Nucleus accumbens (tissue), 56 donors: ENCODE measurements at regions not wholly inside any gene's neighbourhood (a gene's known extent, or its start where the extent isn't known, plus 50 kb on each side); places are given as distances from the start of the nearest gene placed in this dataset.
"Not testable (repeated sequence)": the region's sequence is repeated elsewhere in the genome, so short reads cannot be mapped to it uniquely, and the experiment has no call there.

Experiments
- DNase-seq, 56 donors: peaks; one replicate each; lab custom pipeline; 2025; lab: John Stamatoyannopoulos, UW

GRCh38 chr4:121616449-121616848 is 80.3 kb downstream of the ANXA5 start:
- DNase-seq: not testable (repeated sequence)

- no peak for DNase-seq
These were observed 82.7 kb downstream of the ANXA5 start for GRCh38 chr4:121614101-121614500.

GRCh38 chr4:121599049-121599448 is 97.7 kb downstream of the ANXA5 start:
- no peak for DNase-seq

GRCh38 chr4:121597346-121597934 is 99.3 kb downstream of the ANXA5 start:
- no peak for DNase-seq

- no peak for DNase-seq
These were observed 101.8 kb downstream of the ANXA5 start for GRCh38 chr4:121594796-121595526.

- no peak for DNase-seq
These were observed 103.0 kb downstream of the ANXA5 start for GRCh38 chr4:121593760-121594159.

GRCh38 chr4:121592257-121592656 is 104.5 kb downstream of the ANXA5 start:
- DNase-seq: not testable (repeated sequence)

- no peak for DNase-seq
These were observed 111.9 kb downstream of the ANXA5 start for GRCh38 chr4:121584836-121585235.

GRCh38 chr4:121583396-121583795 is 113.4 kb downstream of the ANXA5 start:
- no peak for DNase-seq

GRCh38 chr4:121582296-121582695 is 114.5 kb downstream of the ANXA5 start:
- peak in 5 of 56 donors; percentile 0 to 5 (median 3) for DNase-seq

GRCh38 chr4:121575392-121575791 is 121.4 kb downstream of the ANXA5 start:
- DNase-seq: not testable (repeated sequence)

GRCh38 chr4:121574618-121575017 is 122.2 kb downstream of the ANXA5 start:
- DNase-seq: no peak

GRCh38 chr4:121567748-121568147 is 129.0 kb downstream of the ANXA5 start:
- DNase-seq: no peak

GRCh38 chr4:121564840-121565375 is 131.9 kb downstream of the ANXA5 start:
- DNase-seq: no peak

- DNase-seq: no peak
These were observed 134.0 kb downstream of the ANXA5 start for GRCh38 chr4:121562811-121563210.

GRCh38 chr4:121555315-121556107 is 141.3 kb downstream of the ANXA5 start:
- DNase-seq: no peak

GRCh38 chr4:121554382-121554781 is 142.4 kb downstream of the ANXA5 start:
- no peak for DNase-seq

GRCh38 chr4:121551881-121552280 is 144.9 kb downstream of the ANXA5 start:
- no peak for DNase-seq

- DNase-seq: no peak
These were observed 145.5 kb downstream of the ANXA5 start for GRCh38 chr4:121551271-121551670.

GRCh38 chr4:121541696-121542095 is 155.1 kb downstream of the ANXA5 start:
- no peak for DNase-seq

GRCh38 chr4:121535351-121535750 is 154.5 kb upstream of the QRFPR start:
- DNase-seq: no peak
